ENCODE measurements at regions not wholly inside any gene's neighbourhood (a gene's known extent, or its start where the extent isn't known, plus 50 kb on each side); places are given as distances from the start of the nearest gene placed in this dataset.
"Not testable (repeated sequence)": the region's sequence is repeated elsewhere in the genome, so short reads cannot be mapped to it uniquely, and the experiment has no call there.

DNA sequence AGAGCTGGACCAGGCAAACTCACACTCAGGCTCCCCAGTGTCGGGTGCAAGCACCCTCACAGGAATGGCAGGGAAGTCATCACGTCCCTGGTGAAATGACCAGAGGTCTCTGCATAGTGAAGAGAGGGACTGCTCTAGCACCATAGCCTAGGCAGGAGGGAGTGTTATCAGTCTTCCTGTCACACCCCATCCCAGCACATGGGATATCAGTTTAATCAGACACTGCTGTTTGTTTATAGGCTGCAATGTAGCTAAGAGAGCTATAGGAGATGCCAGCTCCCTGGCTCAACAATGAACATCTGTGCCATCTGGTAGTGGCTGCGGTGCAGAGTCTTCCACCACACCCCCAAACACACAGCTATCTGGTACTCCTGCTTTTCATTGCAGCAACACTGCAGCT is 776.6 kb downstream of the ZNF385D start:
- no peak for DNase-seq
- H3K9me3 Mint-ChIP-seq: no peaks in the 10 kb centered on the region
- H3K4me3 Mint-ChIP-seq: no peak overlapping the region
- no peaks in the 10 kb centered on the region for H3K27me3 Mint-ChIP-seq
- no peaks in the 10 kb centered on the region for H3K36me3 Mint-ChIP-seq
- no peak overlapping the region for H3K27ac Mint-ChIP-seq
- H3K4me1 Mint-ChIP-seq: no peaks in the 10 kb centered on the region

- not testable (repeated sequence) for H3K4me3 Mint-ChIP-seq, H3K4me1 Mint-ChIP-seq, H3K9me3 Mint-ChIP-seq, H3K36me3 Mint-ChIP-seq, DNase-seq, H3K27me3 Mint-ChIP-seq, H3K27ac Mint-ChIP-seq
Measured at GRCh38 chr3:20970807-20971206, 780.2 kb downstream of the ZNF385D start.

DNA sequence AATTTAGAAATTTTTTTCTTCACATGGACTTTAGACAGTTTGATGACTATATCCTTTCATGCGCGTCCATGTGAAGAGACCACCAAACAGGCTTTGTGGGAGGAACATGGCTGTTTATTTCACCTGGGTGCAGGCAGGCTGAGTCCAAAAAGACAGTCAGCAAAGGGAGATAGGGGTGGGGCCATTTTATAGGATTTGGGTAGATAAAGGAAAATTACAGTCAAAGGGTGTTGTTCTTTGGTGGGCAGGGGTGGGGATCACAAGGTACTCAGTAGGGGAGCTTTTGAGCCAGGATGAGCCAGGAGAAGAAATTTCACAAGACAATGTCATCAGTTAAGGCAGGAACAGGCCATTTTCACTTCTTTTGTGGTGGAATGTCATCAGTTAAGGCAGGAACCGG is 781.5 kb upstream of the SGO1 start:
- H3K9me3 Mint-ChIP-seq, H3K27me3 Mint-ChIP-seq, H3K27ac Mint-ChIP-seq, H3K36me3 Mint-ChIP-seq, H3K4me3 Mint-ChIP-seq, H3K4me1 Mint-ChIP-seq, DNase-seq: not testable (repeated sequence)

- no peaks in the 10 kb centered on the region for H3K36me3 Mint-ChIP-seq
- no peaks in the 10 kb centered on the region for H3K27me3 Mint-ChIP-seq
- H3K9me3 Mint-ChIP-seq: no peaks in the 10 kb centered on the region
- no peak overlapping the region for H3K27ac Mint-ChIP-seq
- H3K4me1 Mint-ChIP-seq: no peaks in the 10 kb centered on the region
- H3K4me3 Mint-ChIP-seq: no peak overlapping the region
- DNase-seq: no peak
Measured at GRCh38 chr3:20958161-20958560, 772.2 kb upstream of the SGO1 start.

DNA sequence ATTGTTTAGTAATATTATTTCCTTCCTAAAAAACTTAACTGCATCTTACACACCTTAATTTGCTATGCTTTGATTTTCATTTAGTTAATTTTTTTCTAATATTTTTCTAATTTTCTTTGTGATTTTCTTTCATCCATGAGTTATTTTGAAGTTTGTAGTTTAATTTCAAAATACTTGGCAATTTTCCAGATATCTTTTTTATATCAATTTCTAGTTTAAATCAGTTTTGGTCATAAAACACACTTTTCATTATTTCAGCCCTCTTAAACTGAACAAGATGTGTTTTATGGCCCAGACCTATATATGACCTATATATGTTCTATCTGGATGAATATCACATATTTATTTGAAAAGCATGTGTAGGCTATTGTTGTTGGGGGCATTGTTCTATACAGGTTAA is 759.9 kb upstream of the SGO1 start:
- H3K27me3 Mint-ChIP-seq: no peaks in the 10 kb centered on the region
- H3K27ac Mint-ChIP-seq: no peak overlapping the region
- H3K36me3 Mint-ChIP-seq: no peaks in the 10 kb centered on the region
- no peaks in the 10 kb centered on the region for H3K4me1 Mint-ChIP-seq
- H3K4me3 Mint-ChIP-seq: no peak overlapping the region
- H3K9me3 Mint-ChIP-seq: peaks cover 2% of the 10 kb centered on the region
- DNase-seq: no peak

DNA sequence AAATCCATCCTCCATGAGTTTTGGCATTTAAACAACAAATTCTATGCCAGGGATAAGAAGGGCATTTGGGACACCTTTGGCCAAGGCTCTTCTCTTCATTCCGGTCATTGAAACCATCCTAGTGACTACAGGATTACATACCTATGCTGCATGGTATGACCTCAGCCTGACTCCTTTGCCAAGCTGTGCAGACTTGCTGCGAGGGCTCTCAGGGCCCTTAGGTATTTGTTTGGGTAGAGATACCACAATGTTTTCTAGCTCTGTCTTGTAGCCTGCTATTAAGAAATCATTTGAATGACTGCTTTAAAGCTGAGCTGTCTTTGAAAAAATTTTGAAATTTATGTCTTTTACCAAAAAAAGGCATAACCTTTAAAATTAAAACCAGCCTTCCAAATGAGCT is 749.8 kb upstream of the SGO1 start:
- no peaks in the 10 kb centered on the region for H3K27me3 Mint-ChIP-seq

DNA sequence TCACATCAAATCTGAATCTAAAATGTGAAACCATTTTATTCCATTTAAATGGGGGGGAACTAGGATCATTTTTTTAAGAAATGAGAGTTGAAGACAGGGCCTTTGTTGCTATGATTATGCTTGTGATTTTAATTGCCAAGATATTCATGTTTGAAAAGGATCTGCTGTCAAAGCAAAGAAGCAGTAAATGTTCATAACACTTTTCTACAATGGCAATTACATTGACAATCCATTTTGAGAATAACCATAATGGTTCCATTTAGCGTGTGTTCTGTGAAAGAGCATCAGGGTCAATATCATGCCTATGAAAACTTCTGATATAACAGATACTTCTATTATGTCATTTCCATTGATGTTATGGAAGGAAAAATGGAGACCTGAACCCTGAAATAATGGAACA is 745.8 kb upstream of the SGO1 start:
- Mint-ChIP-seq H3K27ac (no peak overlapping the region), H3K27me3 (no peaks in the 10 kb centered on the region), H3K9me3 (peaks cover 2% of the 10 kb centered on the region), H3K4me1 (no peaks in the 10 kb centered on the region), H3K4me3 (no peak overlapping the region), H3K36me3 (no peaks in the 10 kb centered on the region)
- DNase-seq: no peak

More for the DNA sequence above, 749.8 kb upstream of the SGO1 start:
- H3K27ac Mint-ChIP-seq: no peak overlapping the region
- H3K4me1 Mint-ChIP-seq: no peaks in the 10 kb centered on the region
- DNase-seq: no peak
- H3K9me3 Mint-ChIP-seq: no peaks in the 10 kb centered on the region
- no peaks in the 10 kb centered on the region for H3K36me3 Mint-ChIP-seq
- no peak overlapping the region for H3K4me3 Mint-ChIP-seq

GRCh38 chr3:20930034-20930433 is 744.0 kb upstream of the SGO1 start:
- Mint-ChIP-seq H3K9me3 (peaks cover 2% of the 10 kb centered on the region), H3K27ac (no peak overlapping the region), H3K36me3 (no peaks in the 10 kb centered on the region), H3K4me3 (no peak overlapping the region), H3K4me1 (no peaks in the 10 kb centered on the region), H3K27me3 (no peaks in the 10 kb centered on the region)
- DNase-seq: no peak

DNA sequence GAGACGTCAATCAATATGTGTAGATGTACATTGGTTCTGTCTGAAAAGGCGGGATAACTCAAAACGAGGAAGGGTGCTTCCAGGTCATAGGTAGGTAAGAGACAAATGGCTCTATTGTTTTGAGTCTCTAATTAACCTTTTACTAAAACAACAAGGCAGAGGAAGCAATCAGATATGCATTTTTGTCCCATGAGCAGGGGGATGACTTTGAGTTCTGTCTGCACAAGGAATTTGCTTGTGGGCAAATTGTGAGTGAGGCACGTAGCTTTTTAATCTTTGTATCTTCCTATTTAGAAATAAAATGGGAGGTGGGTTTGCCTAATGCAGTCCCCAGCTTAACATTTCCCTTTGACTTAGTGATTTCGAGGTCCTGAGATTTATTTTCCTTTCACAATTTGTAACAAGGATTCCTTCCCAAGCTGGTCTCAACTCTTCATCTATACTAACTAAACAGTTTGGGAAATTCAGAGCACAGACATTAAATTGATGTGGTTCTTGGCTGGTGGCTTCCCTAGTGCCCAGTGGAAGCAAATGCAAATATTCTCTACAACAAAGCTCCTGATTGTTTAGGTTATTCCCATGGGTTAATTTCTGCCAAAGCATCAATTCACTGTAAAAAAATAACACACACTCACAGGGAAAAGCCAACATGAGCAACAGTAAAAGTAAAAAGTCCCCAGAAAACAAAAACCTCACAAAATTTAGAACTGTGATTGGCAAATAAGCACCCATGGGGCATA is 738.8 kb upstream of the SGO1 start:
- DNase-seq: no peak
- no peak overlapping the region for H3K27ac Mint-ChIP-seq
- H3K36me3 Mint-ChIP-seq: peaks cover 2% of the 10 kb centered on the region
- no peaks in the 10 kb centered on the region for H3K27me3 Mint-ChIP-seq
- H3K4me3 Mint-ChIP-seq: no peak overlapping the region
- H3K4me1 Mint-ChIP-seq: no peaks in the 10 kb centered on the region
- H3K9me3 Mint-ChIP-seq: peaks cover 29% of the 10 kb centered on the region

DNA sequence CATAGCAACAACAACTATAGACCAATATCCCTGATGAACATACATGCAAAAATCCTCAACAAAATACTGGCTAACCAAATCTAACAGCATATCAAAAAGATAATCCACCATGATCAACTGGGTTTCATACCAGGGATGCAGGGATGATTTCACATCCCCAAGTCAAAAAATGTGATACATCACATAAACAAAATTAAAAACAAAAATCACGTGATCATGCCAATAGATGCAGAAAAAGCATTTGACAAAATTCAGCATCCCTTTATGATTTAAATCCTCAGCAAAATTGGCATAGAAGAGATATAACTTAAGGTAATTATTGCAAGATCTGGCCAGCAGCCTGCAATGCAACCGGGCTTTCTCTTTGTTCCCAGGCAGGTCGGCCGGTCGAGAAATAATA is 735.1 kb upstream of the SGO1 start:
- H3K27ac Mint-ChIP-seq, H3K27me3 Mint-ChIP-seq, H3K4me3 Mint-ChIP-seq, DNase-seq, H3K36me3 Mint-ChIP-seq, H3K4me1 Mint-ChIP-seq: not testable (repeated sequence)
- peaks cover 49% of the 10 kb centered on the region for H3K9me3 Mint-ChIP-seq

DNA sequence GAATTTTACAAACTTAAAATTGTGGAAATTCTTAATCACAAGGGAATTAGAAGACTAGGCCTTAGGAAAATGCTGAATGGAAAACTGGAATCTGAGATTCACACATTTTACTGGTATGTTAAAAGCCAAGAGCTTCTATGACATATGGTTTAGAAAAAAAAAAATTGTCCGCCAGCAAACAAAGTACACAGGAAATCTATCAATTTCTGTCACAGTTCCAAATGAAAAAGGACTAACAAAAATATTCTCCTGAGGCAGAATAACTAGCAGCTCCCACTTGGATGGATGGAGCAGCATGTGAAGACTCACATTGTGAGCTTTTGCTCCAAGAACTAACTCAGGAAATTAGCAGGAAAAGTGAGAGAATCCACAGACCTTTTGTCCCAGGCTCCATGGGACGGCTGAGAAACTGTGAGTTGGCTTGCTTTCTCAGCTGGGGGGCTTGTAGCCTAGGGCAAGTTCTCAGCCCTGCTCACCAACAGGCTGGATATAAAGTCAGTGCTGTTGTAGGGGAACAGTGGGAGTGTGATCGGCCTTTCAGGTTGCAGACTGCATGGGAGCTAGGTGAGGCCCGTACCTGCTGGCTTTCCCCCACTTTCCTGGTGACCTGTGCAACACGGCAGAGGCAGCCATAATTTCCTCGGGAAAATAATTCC is 731.1 kb upstream of the SGO1 start:
- no peaks in the 10 kb centered on the region for H3K36me3 Mint-ChIP-seq
- no peak overlapping the region for H3K27ac Mint-ChIP-seq
- no peak for DNase-seq
- no peak overlapping the region for H3K4me3 Mint-ChIP-seq
- no peaks in the 10 kb centered on the region for H3K4me1 Mint-ChIP-seq
- H3K27me3 Mint-ChIP-seq: no peaks in the 10 kb centered on the region
- H3K9me3 Mint-ChIP-seq: peaks cover 36% of the 10 kb centered on the region

- Mint-ChIP-seq H3K27me3 (no peaks in the 10 kb centered on the region), H3K27ac (no peak overlapping the region), H3K4me1 (no peaks in the 10 kb centered on the region), H3K9me3 (peaks cover 19% of the 10 kb centered on the region), H3K4me3 (no peak overlapping the region), H3K36me3 (no peaks in the 10 kb centered on the region)
- DNase-seq: no peak
Measured at GRCh38 chr3:20914310-20914709, 728.3 kb upstream of the SGO1 start.

- Mint-ChIP-seq H3K27me3 (no peaks in the 10 kb centered on the region), H3K27ac (no peak overlapping the region), H3K9me3 (peaks cover 7% of the 10 kb centered on the region), H3K4me3 (no peak overlapping the region), H3K4me1 (no peaks in the 10 kb centered on the region), H3K36me3 (no peaks in the 10 kb centered on the region)
- DNase-seq: no peak
Measured at GRCh38 chr3:20912406-20912805, 726.4 kb upstream of the SGO1 start.

- no peaks in the 10 kb centered on the region for H3K27me3 Mint-ChIP-seq
Measured at GRCh38 chr3:20909511-20909910, 723.5 kb upstream of the SGO1 start.

GRCh38 chr3:20905210-20905805 is 719.3 kb upstream of the SGO1 start:
- Mint-ChIP-seq H3K36me3 (no peaks in the 10 kb centered on the region), H3K27me3 (no peaks in the 10 kb centered on the region), H3K4me3 (no peak overlapping the region), H3K4me1 (no peaks in the 10 kb centered on the region), H3K27ac (no peak overlapping the region), H3K9me3 (no peaks in the 10 kb centered on the region)
- no peak for DNase-seq

More at GRCh38 chr3:20909511-20909910, 723.5 kb upstream of the SGO1 start:
- no peak overlapping the region for H3K27ac Mint-ChIP-seq
- H3K9me3 Mint-ChIP-seq: no peaks in the 10 kb centered on the region
- H3K4me1 Mint-ChIP-seq: no peaks in the 10 kb centered on the region
- no peak overlapping the region for H3K4me3 Mint-ChIP-seq
- H3K36me3 Mint-ChIP-seq: no peaks in the 10 kb centered on the region
- no peak for DNase-seq

GRCh38 chr3:20904671-20905070 is 718.7 kb upstream of the SGO1 start:
- Mint-ChIP-seq H3K36me3 (no peaks in the 10 kb centered on the region), H3K27ac (no peak overlapping the region), H3K4me1 (peaks cover 2% of the 10 kb centered on the region), H3K4me3 (no peak overlapping the region), H3K27me3 (no peaks in the 10 kb centered on the region), H3K9me3 (peaks cover 3% of the 10 kb centered on the region)
- no peak for DNase-seq
